Left ventricle myocardium inferior (tissue), 1 donor: ENCODE measurements at regions not wholly inside any gene's neighbourhood (a gene's known extent, or its start where the extent isn't known, plus 50 kb on each side); places are given as distances from the start of the nearest gene placed in this dataset.

Experiments used
- DNase-seq: peaks from one replicate; pipeline ENCODE4 v3.0.0-alpha.2; 2020
- H3K27ac ChIP-seq: fragments of 200-600 bp; replicated peaks from 2 replicates; pipeline ENCODE4 v1.8.0; 2021
- H3K27me3 ChIP-seq: fragments of 200-600 bp; 2 replicates; pipeline ENCODE4 v1.8.0; 2021; ENCODE audit warnings: low read depth
- H3K36me3 ChIP-seq: fragments of 200-600 bp; 2 replicates; pipeline ENCODE4 v1.8.0; 2021
- H3K4me1 ChIP-seq: fragments of 200-600 bp; 2 replicates; pipeline ENCODE4 v1.8.0; 2021
- H3K4me3 ChIP-seq: fragments of 200-600 bp; 2 replicates; pipeline ENCODE4 v1.8.0; 2021; ENCODE audit warnings: mild to moderate bottlenecking, moderate library complexity
- H3K9me3 ChIP-seq: fragments of 200-600 bp; replicated peaks from 2 replicates; pipeline ENCODE4 v1.8.0; 2021
- intact Hi-C: fragments of 100-400 bp; cut with micrococcal nuclease; formaldehyde crosslinking; loops from one replicate; pipeline ENCODE4 v1.11.0; 2022
- TF ChIP-seq, protein P1 (sequence below): fragments of 200-600 bp; IDR thresholded peaks from 2 replicates; pipeline ENCODE4 v1.8.0; 2021; ENCODE audit warnings: antibody characterized with exemption, mild to moderate bottlenecking, borderline replicate concordance
- donor health status: DM: no; HTN: yes; CAD: no; lungs with severe emphysema.

DNA sequence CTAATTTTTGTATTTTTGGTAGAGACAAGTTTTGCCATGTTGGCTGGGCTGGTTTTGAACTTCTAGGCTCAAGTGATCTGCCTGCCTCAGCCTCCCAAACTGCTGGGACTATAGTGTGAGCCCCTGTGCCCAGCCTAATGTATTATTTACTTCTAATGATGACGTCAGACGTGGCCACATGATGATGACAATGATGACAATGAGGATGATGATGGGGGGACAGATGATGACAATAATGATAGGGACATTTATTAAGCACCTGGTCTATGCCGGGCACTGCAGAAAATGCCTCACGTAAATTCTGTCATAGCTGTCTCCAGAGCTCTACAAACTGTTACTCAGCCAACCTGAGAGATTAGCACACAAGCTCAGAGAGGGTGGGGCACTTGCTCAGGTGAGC lies 169.3 kb downstream of the SHANK2 start:
- Histone ChIP-seq H3K36me3 (no peaks in the 10 kb centered on the region), H3K27ac (no peak overlapping the region), H3K4me1 (no peaks in the 10 kb centered on the region), H3K27me3 (peaks cover 33% of the 10 kb centered on the region), H3K9me3 (peaks cover under 1% of the 10 kb centered on the region), H3K4me3 (no peak overlapping the region)
- TF ChIP-seq, protein P1, sequence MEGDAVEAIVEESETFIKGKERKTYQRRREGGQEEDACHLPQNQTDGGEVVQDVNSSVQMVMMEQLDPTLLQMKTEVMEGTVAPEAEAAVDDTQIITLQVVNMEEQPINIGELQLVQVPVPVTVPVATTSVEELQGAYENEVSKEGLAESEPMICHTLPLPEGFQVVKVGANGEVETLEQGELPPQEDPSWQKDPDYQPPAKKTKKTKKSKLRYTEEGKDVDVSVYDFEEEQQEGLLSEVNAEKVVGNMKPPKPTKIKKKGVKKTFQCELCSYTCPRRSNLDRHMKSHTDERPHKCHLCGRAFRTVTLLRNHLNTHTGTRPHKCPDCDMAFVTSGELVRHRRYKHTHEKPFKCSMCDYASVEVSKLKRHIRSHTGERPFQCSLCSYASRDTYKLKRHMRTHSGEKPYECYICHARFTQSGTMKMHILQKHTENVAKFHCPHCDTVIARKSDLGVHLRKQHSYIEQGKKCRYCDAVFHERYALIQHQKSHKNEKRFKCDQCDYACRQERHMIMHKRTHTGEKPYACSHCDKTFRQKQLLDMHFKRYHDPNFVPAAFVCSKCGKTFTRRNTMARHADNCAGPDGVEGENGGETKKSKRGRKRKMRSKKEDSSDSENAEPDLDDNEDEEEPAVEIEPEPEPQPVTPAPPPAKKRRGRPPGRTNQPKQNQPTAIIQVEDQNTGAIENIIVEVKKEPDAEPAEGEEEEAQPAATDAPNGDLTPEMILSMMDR: no peak
- intact Hi-C loops: no loop called here
- no peak for DNase-seq

- H3K36me3 ChIP-seq: no peaks in the 10 kb centered on the region
- intact Hi-C loops: no loop called here
- no peak for DNase-seq
- H3K9me3 ChIP-seq: peaks cover 7% of the 10 kb centered on the region
- H3K4me1 ChIP-seq: no peaks in the 10 kb centered on the region
- H3K27ac ChIP-seq: no peak overlapping the region
- TF ChIP-seq, protein P1: no peak
- H3K4me3 ChIP-seq: no peak overlapping the region
- peaks cover 33% of the 10 kb centered on the region for H3K27me3 ChIP-seq
Measured at GRCh38 chr11:71082454-71082853, 169.9 kb downstream of the SHANK2 start.

DNA sequence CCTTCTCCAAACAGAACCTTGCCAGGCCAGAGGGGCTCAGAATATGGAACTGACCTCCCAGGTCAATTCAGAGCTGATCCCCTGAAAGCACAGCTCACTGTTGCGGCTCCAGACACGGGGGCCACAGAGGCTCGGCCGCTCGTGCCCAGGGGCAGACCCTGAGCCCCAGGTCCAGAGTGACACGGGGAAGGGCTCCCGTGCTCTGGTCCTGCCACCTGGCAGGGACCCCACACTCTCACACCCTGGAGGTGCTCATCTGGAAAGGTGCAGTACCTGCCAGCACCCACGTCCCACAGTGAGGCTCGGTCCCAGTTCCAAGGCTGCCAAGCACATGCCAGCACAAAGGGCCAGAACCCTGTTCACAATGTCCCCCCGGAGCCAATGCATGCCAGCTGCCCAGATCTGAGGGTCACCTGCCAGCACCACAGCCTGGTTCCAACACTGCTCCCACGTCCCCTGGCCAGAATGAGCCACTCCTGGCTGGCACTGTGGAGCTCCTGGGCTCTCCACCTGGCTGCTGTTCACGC lies 170.6 kb downstream of the SHANK2 start:
- peaks cover 35% of the 10 kb centered on the region for H3K27me3 ChIP-seq
- no peak overlapping the region for H3K27ac ChIP-seq
- TF ChIP-seq, protein P1: no peak
- no peak overlapping the region for H3K4me3 ChIP-seq
- no peak for DNase-seq
- H3K36me3 ChIP-seq: no peaks in the 10 kb centered on the region
- intact Hi-C loops: no loop called here
- H3K9me3 ChIP-seq: peaks cover 7% of the 10 kb centered on the region
- no peaks in the 10 kb centered on the region for H3K4me1 ChIP-seq

DNA sequence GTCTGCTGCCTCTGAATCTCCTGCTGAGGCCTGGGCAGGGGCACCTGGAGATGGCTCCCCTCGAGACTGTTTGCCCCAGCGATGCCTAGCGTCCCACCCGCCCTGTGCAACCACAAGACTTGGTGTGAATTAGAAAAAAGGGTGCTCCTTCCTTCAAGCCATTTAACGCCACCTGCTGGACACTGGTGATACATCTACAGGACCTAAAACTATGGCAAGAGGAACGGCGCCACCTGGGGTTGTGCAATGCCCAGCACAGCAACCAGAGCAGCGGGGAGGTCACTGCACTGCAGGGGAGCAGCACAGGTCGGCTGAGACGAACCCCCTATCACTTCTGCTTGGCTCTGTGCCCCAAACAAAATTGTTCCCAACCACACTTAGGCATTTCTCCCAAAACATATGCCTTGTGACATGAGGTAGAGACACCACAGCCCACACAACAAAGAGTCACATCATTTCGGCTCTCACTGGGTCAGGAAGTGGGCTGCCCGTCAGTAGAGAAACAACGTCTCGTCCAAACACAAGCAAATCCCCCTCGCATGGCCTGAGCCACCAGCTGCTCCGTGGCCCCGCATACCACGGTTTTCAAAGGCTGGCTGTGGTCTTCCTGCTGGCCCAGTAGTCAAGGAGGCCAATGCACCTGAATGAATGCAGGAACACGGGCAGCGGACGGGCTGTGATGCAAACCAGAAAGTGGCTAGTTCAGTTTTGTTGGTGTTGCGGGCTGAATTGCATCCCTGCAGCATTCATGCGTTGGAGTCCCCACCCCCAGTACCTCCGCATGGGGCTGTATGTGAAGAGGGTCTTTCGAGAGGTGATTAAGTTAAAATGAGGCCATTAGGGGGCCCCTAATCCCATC lies 171.9 kb downstream of the SHANK2 start:
- peak; percentile 22 for DNase-seq
- Histone ChIP-seq H3K27ac (no peak overlapping the region), H3K27me3 (peaks cover 48% of the 10 kb centered on the region), H3K4me3 (no peak overlapping the region), H3K4me1 (no peaks in the 10 kb centered on the region), H3K9me3 (peaks cover 7% of the 10 kb centered on the region), H3K36me3 (no peaks in the 10 kb centered on the region)
- TF ChIP-seq, protein P1: peak; percentile 64
- intact Hi-C loops: no loop called here

DNA sequence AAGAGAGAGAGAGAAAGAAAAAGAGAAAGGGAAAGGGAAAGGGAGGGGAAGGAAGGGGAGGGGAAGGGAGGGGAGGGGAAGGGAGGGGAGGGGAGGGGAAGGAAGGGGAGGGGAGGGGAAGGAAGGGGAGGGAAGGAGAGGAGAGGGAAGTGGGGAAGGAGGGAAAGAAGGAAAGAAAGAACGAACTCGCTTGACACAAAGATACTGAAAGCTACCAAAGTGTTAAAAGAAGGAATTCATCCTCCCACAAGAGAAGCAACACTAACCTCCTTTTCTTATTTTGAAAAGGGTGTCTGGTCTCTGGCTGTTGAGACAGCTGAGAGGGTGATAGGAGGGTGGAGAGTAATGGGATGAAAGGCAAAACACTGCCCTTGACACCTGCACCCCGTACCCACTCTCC lies 172.6 kb downstream of the SHANK2 start:
- no peak overlapping the region for H3K27ac ChIP-seq
- TF ChIP-seq, protein P1: no peak
- no peak overlapping the region for H3K4me3 ChIP-seq
- DNase-seq: no peak
- H3K4me1 ChIP-seq: no peaks in the 10 kb centered on the region
- intact Hi-C loops: no loop called here
- H3K9me3 ChIP-seq: peaks cover 7% of the 10 kb centered on the region
- H3K27me3 ChIP-seq: peaks cover 54% of the 10 kb centered on the region
- no peaks in the 10 kb centered on the region for H3K36me3 ChIP-seq
